ENCODE measurements at regions not wholly inside any gene's neighbourhood (a gene's known extent, or its start where the extent isn't known, plus 50 kb on each side); places are given as distances from the start of the nearest gene placed in this dataset.

DNA sequence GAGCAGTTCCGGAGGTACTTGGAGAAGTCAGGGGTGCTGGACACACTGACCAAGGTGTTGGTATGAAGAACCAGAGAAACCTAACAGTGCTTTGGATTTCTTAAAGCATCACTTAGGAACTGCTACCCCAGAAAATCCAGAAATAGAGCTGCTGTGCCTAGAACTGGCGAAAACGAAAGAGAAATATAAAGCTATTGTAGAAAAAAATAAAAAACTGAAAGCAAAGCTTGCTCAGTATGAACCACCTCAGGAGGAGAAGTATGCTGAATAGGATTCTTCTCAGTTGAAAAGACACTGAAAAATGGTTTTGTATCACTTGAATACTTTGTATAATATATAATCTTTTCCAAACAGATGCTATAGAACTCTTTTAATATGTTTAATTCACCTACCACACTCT, 106.3 kb upstream of the PMFBP1 start:
- Histone ChIP-seq H3K9me3 (ENCODE audit: insufficient read depth in 2 of 2, low read depth in 1 of 2, low read length in 1 of 2) (no peaks in the 10 kb centered on the region), H2AK5ac (ENCODE audit: low read depth, low read length) (no peak overlapping the region), H3K4me3 (ENCODE audit: extremely low read depth in 1 of 4, insufficient read depth in 2 of 4, low read depth in 3 of 4, low read length in 4 of 4) (no peak overlapping the region), H4K5ac (ENCODE audit: insufficient read length, low read depth, low read length) (no peak overlapping the region), H3K27me3 (replicated peaks in 1 of 4; ENCODE audit: control insufficient read depth in 3 of 4, extremely low read depth in 1 of 4, insufficient read depth in 3 of 4, low read length in 3 of 4) (no peaks in the 10 kb centered on the region), H3K79me1 (ENCODE audit: low read depth, low read length) (no peaks in the 10 kb centered on the region), H2BK20ac (ENCODE audit: low read length) (no peak overlapping the region), H3K18ac (ENCODE audit: extremely low read depth, low read length) (no peak overlapping the region), H3K4me2 (ENCODE audit: insufficient read depth in 1 of 2, low read depth in 2 of 2, low read length in 2 of 2) (no peak overlapping the region), H4K8ac (ENCODE audit: extremely low read depth, insufficient read depth, low read length) (no peak overlapping the region), H2AFZ (ENCODE audit: low read length) (no peak overlapping the region), H3K27ac (ENCODE audit: low read depth, low read length) (no peak overlapping the region), H4K91ac (replicated peaks; ENCODE audit: insufficient read length, low read length) (no peak overlapping the region), H3K56ac (replicated peaks; ENCODE audit: insufficient read length, low read depth, low read length) (no peak overlapping the region), H3K36me3 (ENCODE audit: control insufficient read depth in 2 of 4, insufficient read depth in 4 of 4, low read length in 3 of 4) (no peaks in the 10 kb centered on the region), H2BK12ac (ENCODE audit: low read depth, low read length) (no peak overlapping the region), H3K4me1 (replicated peaks in 1 of 4; ENCODE audit: control insufficient read depth in 3 of 4, insufficient read depth in 4 of 4, low read length in 3 of 4) (no peaks in the 10 kb centered on the region), H3K9ac (replicated peaks in 1 of 4; ENCODE audit: extremely low read depth in 1 of 4, low read depth in 3 of 4, low read length in 3 of 4) (no peak overlapping the region), H2BK5ac (ENCODE audit: low read depth, low read length) (no peak overlapping the region), H3K4ac (replicated peaks; ENCODE audit: insufficient read length, low read depth, low read length) (no peak overlapping the region), H2BK120ac (replicated peaks; ENCODE audit: low read depth, low read length) (no peak overlapping the region), H4K20me1 (replicated peaks in 1 of 2; ENCODE audit: control insufficient read depth in 1 of 2, insufficient read depth in 2 of 2, low read length in 2 of 2) (no peaks in the 10 kb centered on the region), H2BK15ac (ENCODE audit: low read length) (no peak overlapping the region), H3K14ac (ENCODE audit: insufficient read length) (no peak overlapping the region), H3K23ac (ENCODE audit: insufficient read length) (no peak overlapping the region), H3K23me2 (ENCODE audit: low read depth, low read length) (no peaks in the 10 kb centered on the region), H3K79me2 (ENCODE audit: control insufficient read depth in 1 of 2, insufficient read depth in 2 of 2, low read length in 2 of 2) (no peaks in the 10 kb centered on the region)
- ChIA-PET CTCF (ENCODE audit: partially characterized antibody) (interaction anchor here (1.0 kb wide), 1 partner anchor 63 kb away, joined by 3 read pairs; no protein-coding TSS in a partner anchor), POLR2A (ENCODE audit: partially characterized antibody) (no interaction called here)
- TF ChIP-seq PHF8 (conservative IDR thresholded peaks at IDR 0.05; ENCODE audit: low read depth, low read length) (no peak), CEBPB (IDR thresholded peaks at IDR 0.05; ENCODE audit: low read depth, low read length) (no peak), GTF2F1 (IDR thresholded peaks at IDR 0.05; ENCODE audit: borderline replicate concordance, low read depth, low read length) (no peak), FOSL1 (IDR thresholded peaks at IDR 0.05; ENCODE audit: insufficient read depth, low read depth, low read length) (no peak), SIN3A (conservative IDR thresholded peaks at IDR 0.05 in 1 of 2, IDR thresholded peaks at IDR 0.05 in 1 of 2; ENCODE audit: low read depth in 1 of 2, low read length in 2 of 2) (no peak), TCF12 (IDR thresholded peaks at IDR 0.05; ENCODE audit: low read depth, low read length) (no peak), TBP (IDR thresholded peaks at IDR 0.05; ENCODE audit: low read depth, low read length) (no peak)
- FAIRE-seq (no peak), DNase-seq (ENCODE audit: low read depth in 1 of 2, low spot score in 2 of 2) (no peak)
- 95% methylated on average over 3 of the region's 3 CpGs; no CpG with 5 or more reads in 1 of the 2 experiments for WGBS, 2 experiments (ENCODE audit: extremely low coverage in 1 of 2, insufficient coverage in 1 of 2, insufficient read length in 1 of 2, insufficient replicate concordance in 2 of 2, low coverage in 1 of 2, low lambda C conversion rate in 2 of 2, missing lambda C conversion rate in 1 of 2)
